GM21723 (cell line): ENCODE measurements at regions not wholly inside any gene's neighbourhood (a gene's known extent, or its start where the extent isn't known, plus 50 kb on each side); places are given as distances from the start of the nearest gene placed in this dataset.

Source experiments
- ATAC-seq: cut with Tn5 transposase; IDR thresholded peaks from one replicate; pipeline ENCODE4 v1.9.1; 2021; ENCODE audit warnings: mild to moderate bottlenecking, moderate library complexity; ENCODE audit not compliant: unreplicated experiment

GRCh38 chr1:191913260-191913977, 244.8 kb upstream of the RGS18 start:
- no peak for ATAC-seq

DNA sequence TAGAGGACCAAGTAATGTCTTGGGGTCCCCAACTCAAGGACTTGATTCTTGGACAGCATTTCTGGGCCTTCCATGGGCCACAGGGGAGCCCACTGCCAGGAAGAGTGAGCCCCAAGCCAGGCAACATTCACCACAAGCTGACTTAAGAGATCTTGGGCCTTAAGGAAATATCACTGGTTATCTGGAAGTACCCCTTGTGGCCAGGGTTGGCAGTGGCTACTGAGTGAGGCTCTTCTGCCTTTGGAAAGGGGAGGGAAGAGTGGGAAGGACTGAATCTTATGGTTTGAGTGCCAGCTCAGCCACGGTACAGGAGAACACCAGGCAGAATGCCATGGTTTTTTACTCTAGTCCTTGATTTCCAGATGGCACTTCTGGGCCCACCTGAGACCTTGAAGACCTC, 228.9 kb upstream of the RGS18 start:
- ATAC-seq: no peak

- ATAC-seq: no peak
Observed at GRCh38 chr1:191943684-191944083, 214.6 kb upstream of the RGS18 start.

- no peak for ATAC-seq
Observed at GRCh38 chr1:191953526-191953925, 204.7 kb upstream of the RGS18 start.

GRCh38 chr1:191959856-191960255, 198.4 kb upstream of the RGS18 start:
- ATAC-seq: no peak

GRCh38 chr1:191963286-191963685, 195.0 kb upstream of the RGS18 start:
- ATAC-seq: no peak

DNA sequence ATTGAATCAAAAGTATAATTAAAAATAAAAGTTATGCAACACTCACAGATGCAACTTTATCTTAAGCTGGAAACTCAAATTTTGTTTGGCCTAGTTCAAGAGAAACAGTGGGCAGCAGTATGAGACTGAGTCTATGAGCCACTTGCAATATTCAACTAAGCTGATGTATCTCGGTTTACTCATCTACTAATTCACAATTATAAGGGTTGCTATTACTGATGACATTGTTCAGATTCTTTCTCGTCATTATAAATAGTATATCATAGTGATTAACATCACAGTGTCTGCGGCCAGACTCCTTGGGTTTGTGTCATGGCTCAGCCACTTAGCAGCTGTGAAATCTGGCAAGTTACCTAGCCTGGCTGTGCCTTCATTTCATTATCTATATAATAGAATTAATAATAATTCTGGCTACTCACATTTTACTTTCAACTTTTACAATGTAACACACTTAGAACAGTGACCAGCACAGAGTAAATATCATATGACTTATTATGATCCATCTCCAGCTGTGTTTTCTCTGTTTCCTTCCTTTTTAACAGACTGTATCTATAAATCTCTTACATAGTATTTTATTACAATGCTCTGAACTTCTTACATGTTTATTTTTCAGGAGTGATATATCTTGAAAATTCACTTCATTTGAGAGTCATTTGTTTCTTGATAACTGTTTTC, 194.3 kb upstream of the RGS18 start:
- ATAC-seq: no peak

DNA sequence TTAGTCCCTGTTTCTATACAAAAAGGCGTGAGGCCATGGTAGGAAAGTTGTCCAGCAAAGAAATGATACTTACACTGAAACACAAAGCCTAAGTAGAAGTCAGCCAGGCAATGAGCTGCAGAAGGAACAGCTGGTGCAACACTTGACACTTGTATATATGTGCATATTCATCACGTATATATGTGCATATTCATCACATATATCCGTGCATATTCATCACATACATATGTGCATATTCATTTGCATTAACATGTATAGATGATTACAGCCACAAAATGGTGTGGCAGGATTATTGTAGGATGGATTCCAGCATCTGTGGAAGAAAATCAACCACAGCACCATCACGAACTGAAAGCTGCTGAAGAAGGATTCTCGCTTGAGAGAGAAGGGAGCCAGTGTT, 189.0 kb upstream of the RGS18 start:
- ATAC-seq: no peak

DNA sequence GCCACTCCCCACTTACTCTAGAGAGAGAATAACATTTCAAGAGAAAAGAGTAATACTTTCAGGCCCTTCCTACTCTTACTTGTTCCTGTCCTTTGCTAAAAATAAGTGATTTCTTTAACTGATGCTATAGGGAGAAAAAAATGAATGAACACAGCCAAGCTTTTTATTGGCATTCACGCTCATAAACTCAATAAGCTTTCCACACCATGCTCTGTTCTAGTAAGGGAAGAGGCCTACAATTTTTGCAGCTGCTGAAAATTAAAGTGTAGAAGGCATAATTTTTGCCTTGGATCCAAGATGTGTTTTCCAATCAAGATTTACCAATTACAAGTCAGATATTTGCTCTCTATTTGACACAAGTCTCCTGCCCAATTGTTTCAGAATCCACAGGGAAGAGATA, 188.1 kb upstream of the RGS18 start:
- no peak for ATAC-seq

DNA sequence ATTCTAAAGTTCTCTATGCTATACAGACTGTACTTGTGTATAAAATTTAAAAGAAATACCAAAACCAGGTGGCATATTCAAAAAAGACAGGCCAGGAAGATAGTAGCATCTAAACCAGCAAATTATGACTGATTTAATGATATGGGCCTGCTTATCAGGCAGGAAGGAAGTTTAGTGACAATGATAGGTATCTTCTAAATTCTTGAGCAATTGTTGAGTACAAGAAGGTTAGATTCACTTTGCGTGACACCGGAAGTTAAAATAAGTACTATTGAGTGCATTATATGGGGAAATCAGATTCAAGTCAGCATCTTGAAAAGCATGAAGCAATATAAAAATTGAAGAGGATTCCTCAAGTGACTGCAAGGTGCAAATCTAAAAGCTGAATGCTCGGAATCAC, 186.8 kb upstream of the RGS18 start:
- no peak for ATAC-seq

DNA sequence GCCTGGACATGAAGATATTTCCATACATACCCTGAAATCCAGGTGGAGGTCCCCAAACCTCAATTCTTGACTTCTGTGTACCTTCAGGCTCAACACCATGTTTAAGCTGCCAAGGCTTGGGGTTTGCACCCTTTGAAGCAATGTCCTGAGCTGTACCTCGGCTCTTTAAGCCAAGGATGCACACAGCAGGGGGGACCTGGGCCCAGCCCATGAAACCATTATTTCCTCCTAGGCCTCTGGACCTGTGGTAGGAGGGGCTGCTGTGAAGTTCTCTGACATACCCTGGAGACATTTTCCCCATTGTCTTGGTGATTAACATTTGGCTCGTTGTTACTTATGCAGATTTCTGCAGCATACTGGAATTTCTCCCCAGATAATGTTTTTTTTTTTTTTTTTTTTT, 184.3 kb upstream of the RGS18 start:
- ATAC-seq: no peak

GRCh38 chr1:191977874-191978506, 180.3 kb upstream of the RGS18 start:
- ATAC-seq: no peak

DNA sequence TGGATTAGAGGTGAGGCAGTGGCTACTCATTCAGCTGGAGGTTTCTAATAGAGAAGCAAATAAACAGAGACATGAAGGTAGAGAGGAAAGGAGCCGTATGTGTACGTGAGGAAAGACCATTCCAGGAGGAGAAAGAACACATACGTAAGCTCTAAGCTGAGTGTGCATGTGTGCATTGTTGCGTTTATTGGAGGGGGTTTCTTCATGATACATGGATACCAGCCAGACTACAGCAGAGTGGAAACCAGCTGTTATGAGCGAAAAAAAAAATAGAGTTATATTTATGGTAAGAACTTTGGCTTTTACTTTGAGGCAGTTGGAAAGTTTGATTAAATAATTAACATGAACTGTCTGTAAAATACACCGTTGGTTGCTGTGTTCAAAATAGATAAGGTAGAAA, 173.4 kb upstream of the RGS18 start:
- no peak for ATAC-seq

- ATAC-seq: no peak
Observed at GRCh38 chr1:191992118-191992517, 166.1 kb upstream of the RGS18 start.

DNA sequence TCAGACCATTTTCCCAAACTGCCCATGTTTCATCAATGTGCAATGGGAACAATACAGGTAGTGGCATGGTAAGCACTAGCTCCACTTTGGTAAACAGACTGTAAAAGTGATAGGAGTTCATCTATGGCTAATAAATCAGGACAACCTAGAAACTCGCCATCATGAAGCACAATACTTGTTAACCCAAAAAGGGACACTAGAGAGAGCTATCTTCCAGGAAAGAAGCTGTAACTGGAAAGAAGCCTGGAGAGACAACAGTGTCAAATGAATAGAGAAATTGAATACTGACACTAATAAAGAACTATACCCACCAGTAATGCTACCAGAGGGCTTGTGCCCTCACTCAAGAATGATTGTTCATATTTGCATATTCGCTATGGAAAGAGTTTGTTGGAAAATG, 164.7 kb upstream of the RGS18 start:
- ATAC-seq: no peak

- ATAC-seq: no peak
Observed at GRCh38 chr1:192002063-192002462, 156.2 kb upstream of the RGS18 start.

DNA sequence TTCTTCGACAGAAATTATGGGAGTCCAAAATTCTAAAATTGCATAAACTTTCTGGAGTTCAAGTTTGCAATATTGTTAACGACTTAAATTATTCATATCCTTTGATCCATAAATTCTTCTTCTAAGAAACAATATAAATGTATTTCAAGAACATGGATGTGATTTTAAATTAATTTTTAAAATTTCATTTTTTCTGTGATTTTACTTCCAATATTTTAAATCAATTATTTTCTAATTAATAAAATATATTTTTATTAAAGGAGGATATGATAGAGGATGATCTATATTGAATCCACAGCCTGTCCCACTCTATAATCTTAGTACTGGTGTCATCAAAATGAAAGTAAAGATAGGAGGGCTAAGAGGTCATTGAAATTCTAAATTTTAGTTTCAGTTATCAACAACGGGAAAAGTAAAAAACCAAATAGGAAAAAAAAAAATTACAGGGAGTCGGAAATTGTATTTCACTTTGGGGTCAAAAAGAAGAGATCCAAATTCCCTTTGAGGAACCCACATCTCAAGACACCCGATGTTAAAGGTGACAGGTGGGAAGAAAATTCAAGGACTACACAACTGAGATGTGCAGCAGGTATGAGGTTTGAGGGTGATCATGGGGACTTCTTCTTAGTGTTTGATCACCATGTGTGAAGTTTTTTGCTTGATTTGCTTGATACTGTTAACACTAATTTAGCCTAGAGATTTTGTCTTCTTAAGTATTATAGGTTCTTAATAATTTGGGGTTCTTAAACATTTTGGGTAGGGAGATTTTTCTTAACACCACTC, 154.8 kb upstream of the RGS18 start:
- ATAC-seq: no peak

- ATAC-seq: no peak
Observed at GRCh38 chr1:192005976-192006375, 152.3 kb upstream of the RGS18 start.

GRCh38 chr1:192008281-192008825, 149.9 kb upstream of the RGS18 start:
- no peak for ATAC-seq

DNA sequence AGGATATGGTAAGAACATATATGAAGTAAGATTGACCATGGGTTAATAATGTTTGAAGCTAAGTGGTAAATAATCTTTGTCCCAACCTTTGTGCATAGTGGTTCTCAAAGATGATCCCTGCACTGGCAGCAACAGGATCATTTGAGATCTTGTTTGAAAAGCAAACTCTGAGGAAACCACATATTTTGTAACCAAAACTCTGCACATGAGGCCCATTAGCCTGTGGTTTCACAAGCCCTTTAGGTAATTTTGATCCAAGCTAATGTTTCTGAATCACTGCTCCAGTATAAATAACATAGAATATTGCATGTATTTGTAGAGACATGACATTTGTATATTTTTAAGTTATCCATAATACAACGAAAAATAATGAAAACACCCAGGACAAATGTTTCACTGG, 147.9 kb upstream of the RGS18 start:
- ATAC-seq: no peak

DNA sequence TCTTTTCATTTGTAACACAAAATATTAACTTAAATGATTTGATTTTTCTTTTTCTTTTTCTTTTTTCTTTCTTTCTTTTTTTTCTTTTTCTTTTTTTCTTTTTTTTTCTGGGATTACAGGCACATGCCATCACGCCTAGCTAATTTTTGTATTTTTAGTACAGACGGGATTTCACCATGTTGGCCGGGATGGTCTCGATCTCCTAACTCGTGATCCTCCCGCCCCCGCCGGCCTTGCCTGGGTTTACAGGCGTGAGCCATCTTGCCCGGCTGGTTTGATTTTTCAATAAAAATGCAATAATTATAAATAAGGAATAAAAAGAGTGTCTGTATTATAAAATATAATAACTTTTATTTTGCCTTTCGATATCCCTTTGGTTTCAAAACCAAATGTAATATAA, 146.7 kb upstream of the RGS18 start:
- no peak for ATAC-seq
